Stimulated activated effector memory CD8-positive, alpha-beta T cell treated with anti-CD3 and anti-CD28 coated beads, Interleukin-12 subunit alpha, Interleukin-12 subunit beta, amount 100 ng/mL, for 72 hours (primary cell): ENCODE measurements at regions not wholly inside any gene's neighbourhood (a gene's known extent, or its start where the extent isn't known, plus 50 kb on each side); places are given as distances from the start of the nearest gene placed in this dataset.
"Not testable (repeated sequence)": the region's sequence is repeated elsewhere in the genome, so short reads cannot be mapped to it uniquely, and the experiment has no call there.

ENCODE experiments used
- ATAC-seq: fragments of 150-1000 bp; cut with Tn5 transposase; 2 replicates; pipeline ENCODE4 v1.10.0; 2021
- DNase-seq, 2 donors: peaks; one replicate each; pipeline ENCODE4 v3.0.0; 2021 to 2022; ENCODE audit warnings: low spot score in 2 of 2
- H3K27ac Mint-ChIP-seq: one replicate; pipeline ENCODE4 v1.8.0; 2022; ENCODE audit warnings: mild to moderate bottlenecking, mixed read lengths
- H3K36me3 Mint-ChIP-seq: one replicate; pipeline ENCODE4 v1.8.0; 2022; ENCODE audit warnings: mild to moderate bottlenecking, mixed read lengths
- H3K4me1 Mint-ChIP-seq: one replicate; pipeline ENCODE4 v1.8.0; 2022; ENCODE audit warnings: mixed read lengths
- H3K4me3 Mint-ChIP-seq: one replicate; pipeline ENCODE4 v1.8.0; 2022; ENCODE audit warnings: mild to moderate bottlenecking, mixed read lengths
- H3K9me3 Mint-ChIP-seq: one replicate; pipeline ENCODE4 v1.8.0; 2022; ENCODE audit warnings: mixed read lengths

GRCh38 chr5:69000216-69000919 is 93.4 kb upstream of the SLC30A5 start:
- no peak for DNase-seq
- Mint-ChIP-seq H3K36me3 (no peaks in the 10 kb centered on the region), H3K4me3 (no peak overlapping the region), H3K27ac (no peak overlapping the region), H3K4me1 (peaks cover 10% of the 10 kb centered on the region), H3K9me3 (no peaks in the 10 kb centered on the region)
- no peak for ATAC-seq

- ATAC-seq (no peak), DNase-seq (no peak)
- Mint-ChIP-seq H3K36me3 (no peaks in the 10 kb centered on the region), H3K27ac (no peak overlapping the region), H3K4me3 (no peak overlapping the region), H3K9me3 (no peaks in the 10 kb centered on the region), H3K4me1 (peaks cover 4% of the 10 kb centered on the region)
These were observed 92.9 kb upstream of the SLC30A5 start for GRCh38 chr5:69000949-69001348.

GRCh38 chr5:69001627-69002026 is 92.2 kb upstream of the SLC30A5 start:
- Mint-ChIP-seq H3K4me3 (no peak overlapping the region), H3K9me3 (no peaks in the 10 kb centered on the region), H3K27ac (no peak overlapping the region), H3K4me1 (no peaks in the 10 kb centered on the region), H3K36me3 (no peaks in the 10 kb centered on the region)
- ATAC-seq (no peak), DNase-seq (no peak)

- no peak overlapping the region for H3K4me3 Mint-ChIP-seq
- no peaks in the 10 kb centered on the region for H3K9me3 Mint-ChIP-seq
- no peak overlapping the region for H3K27ac Mint-ChIP-seq
- DNase-seq (peak in 1 of 2 donors; percentile 8), ATAC-seq (no peak)
- H3K4me1 Mint-ChIP-seq = no peaks in the 10 kb centered on the region
- no peaks in the 10 kb centered on the region for H3K36me3 Mint-ChIP-seq
These were observed 89.7 kb upstream of the SLC30A5 start for GRCh38 chr5:69004127-69004526.

- H3K36me3 Mint-ChIP-seq = no peaks in the 10 kb centered on the region
- H3K27ac Mint-ChIP-seq = no peak overlapping the region
- no peaks in the 10 kb centered on the region for H3K9me3 Mint-ChIP-seq
- no peaks in the 10 kb centered on the region for H3K4me1 Mint-ChIP-seq
- DNase-seq (no peak), ATAC-seq (no peak)
- H3K4me3 Mint-ChIP-seq = no peak overlapping the region
These were observed 89.1 kb upstream of the SLC30A5 start for GRCh38 chr5:69004676-69005075.

- ATAC-seq = no peak
These were observed 87.8 kb upstream of the SLC30A5 start for GRCh38 chr5:69006030-69006429.

GRCh38 chr5:69007163-69007562 is 86.7 kb upstream of the SLC30A5 start:
- H3K36me3 Mint-ChIP-seq = no peaks in the 10 kb centered on the region
- H3K4me3 Mint-ChIP-seq = no peak overlapping the region
- no peak overlapping the region for H3K27ac Mint-ChIP-seq
- H3K4me1 Mint-ChIP-seq = no peaks in the 10 kb centered on the region
- no peak for ATAC-seq
- DNase-seq = peak in 1 of 2 donors; percentile 26
- H3K9me3 Mint-ChIP-seq = no peaks in the 10 kb centered on the region

More at GRCh38 chr5:69006030-69006429, 87.8 kb upstream of the SLC30A5 start:
- H3K4me3 Mint-ChIP-seq = no peak overlapping the region
- no peaks in the 10 kb centered on the region for H3K36me3 Mint-ChIP-seq
- no peaks in the 10 kb centered on the region for H3K4me1 Mint-ChIP-seq
- DNase-seq = peak in 1 of 2 donors; percentile 12
- no peaks in the 10 kb centered on the region for H3K9me3 Mint-ChIP-seq
- H3K27ac Mint-ChIP-seq = no peak overlapping the region

GRCh38 chr5:69007726-69008368 is 86.0 kb upstream of the SLC30A5 start:
- no peak overlapping the region for H3K27ac Mint-ChIP-seq

GRCh38 chr5:69010476-69010875 is 83.3 kb upstream of the SLC30A5 start:
- Mint-ChIP-seq H3K27ac (no peak overlapping the region), H3K36me3 (no peaks in the 10 kb centered on the region), H3K4me3 (no peak overlapping the region), H3K9me3 (no peaks in the 10 kb centered on the region), H3K4me1 (no peaks in the 10 kb centered on the region)
- DNase-seq (peak in 1 of 2 donors; percentile 20), ATAC-seq (no peak)

More at GRCh38 chr5:69007726-69008368, 86.0 kb upstream of the SLC30A5 start:
- DNase-seq (peak; percentile 65 to 91), ATAC-seq (peak; percentile 77)
- Mint-ChIP-seq H3K4me3 (no peak overlapping the region), H3K36me3 (no peaks in the 10 kb centered on the region), H3K9me3 (no peaks in the 10 kb centered on the region), H3K4me1 (no peaks in the 10 kb centered on the region)

- DNase-seq (no peak), ATAC-seq (no peak)
- Mint-ChIP-seq H3K9me3 (no peaks in the 10 kb centered on the region), H3K36me3 (no peaks in the 10 kb centered on the region), H3K27ac (no peak overlapping the region), H3K4me3 (no peak overlapping the region), H3K4me1 (no peaks in the 10 kb centered on the region)
These were observed 81.9 kb upstream of the SLC30A5 start for GRCh38 chr5:69011910-69012309.

- Mint-ChIP-seq H3K4me1 (no peaks in the 10 kb centered on the region), H3K9me3 (no peaks in the 10 kb centered on the region), H3K27ac (no peak overlapping the region), H3K36me3 (no peaks in the 10 kb centered on the region), H3K4me3 (no peak overlapping the region)
- DNase-seq = no peak
- no peak for ATAC-seq
These were observed 80.3 kb upstream of the SLC30A5 start for GRCh38 chr5:69013481-69013880.

GRCh38 chr5:69014007-69014406 is 79.8 kb upstream of the SLC30A5 start:
- not testable (repeated sequence) for H3K36me3 Mint-ChIP-seq, H3K27ac Mint-ChIP-seq, DNase-seq, ATAC-seq, H3K4me1 Mint-ChIP-seq, H3K9me3 Mint-ChIP-seq, H3K4me3 Mint-ChIP-seq

- no peak for DNase-seq
- Mint-ChIP-seq H3K9me3 (no peaks in the 10 kb centered on the region), H3K4me1 (no peaks in the 10 kb centered on the region)
These were observed 74.0 kb upstream of the SLC30A5 start for GRCh38 chr5:69019668-69020375.

GRCh38 chr5:69024241-69024651 is 69.6 kb upstream of the SLC30A5 start:
- H3K4me1 Mint-ChIP-seq = no peaks in the 10 kb centered on the region
- H3K9me3 Mint-ChIP-seq = no peaks in the 10 kb centered on the region
- H3K27ac Mint-ChIP-seq = no peak overlapping the region
- ATAC-seq (peak; percentile 56), DNase-seq (no peak)
- no peak overlapping the region for H3K4me3 Mint-ChIP-seq
- no peaks in the 10 kb centered on the region for H3K36me3 Mint-ChIP-seq

More at GRCh38 chr5:69019668-69020375, 74.0 kb upstream of the SLC30A5 start:
- Mint-ChIP-seq H3K36me3 (no peaks in the 10 kb centered on the region), H3K27ac (no peak overlapping the region), H3K4me3 (no peak overlapping the region)
- ATAC-seq = no peak

- no peak overlapping the region for H3K27ac Mint-ChIP-seq
These were observed 64.5 kb upstream of the SLC30A5 start for GRCh38 chr5:69029292-69029691.

More at GRCh38 chr5:69029292-69029691, 64.5 kb upstream of the SLC30A5 start:
- ATAC-seq (no peak), DNase-seq (no peak)
- Mint-ChIP-seq H3K4me3 (no peak overlapping the region), H3K36me3 (no peaks in the 10 kb centered on the region), H3K4me1 (no peaks in the 10 kb centered on the region), H3K9me3 (no peaks in the 10 kb centered on the region)
